ENCODE measurements at regions not wholly inside any gene's neighbourhood (a gene's known extent, or its start where the extent isn't known, plus 50 kb on each side); places are given as distances from the start of the nearest gene placed in this dataset.

GRCh38 chr16:76796978-76797377, 394.0 kb upstream of the MON1B start:
- DNase-seq, result no peak
- peaks cover 10% of the 10 kb centered on the region for H3K9me3 Mint-ChIP-seq
- CTCF ChIA-PET, result no interaction called here
- H3K27ac Mint-ChIP-seq, result no peak overlapping the region
- no peak overlapping the region for H3K4me3 Mint-ChIP-seq
- H3K36me3 Mint-ChIP-seq (ENCODE audit: low read depth), result no peaks in the 10 kb centered on the region
- POLR2A ChIA-PET, result no interaction called here
- no peaks in the 10 kb centered on the region for H3K4me1 Mint-ChIP-seq
- no peaks in the 10 kb centered on the region for H3K27me3 Mint-ChIP-seq

- ChIA-PET CTCF (no interaction called here), POLR2A (no interaction called here)
- Mint-ChIP-seq H3K4me3 (no peak overlapping the region), H3K27ac (no peak overlapping the region), H3K4me1 (no peaks in the 10 kb centered on the region), H3K36me3 (ENCODE audit: low read depth) (no peaks in the 10 kb centered on the region), H3K9me3 (peaks cover 11% of the 10 kb centered on the region), H3K27me3 (no peaks in the 10 kb centered on the region)
- no peak for DNase-seq
These were observed 393.5 kb upstream of the MON1B start for GRCh38 chr16:76797457-76797856.

GRCh38 chr16:76800196-76800595, 390.8 kb upstream of the MON1B start:
- no peak overlapping the region for H3K27ac Mint-ChIP-seq
- ChIA-PET POLR2A (no interaction called here), CTCF (no interaction called here)
- H3K36me3 Mint-ChIP-seq (ENCODE audit: low read depth), result no peaks in the 10 kb centered on the region
- peaks cover 17% of the 10 kb centered on the region for H3K9me3 Mint-ChIP-seq
- DNase-seq, result no peak
- no peaks in the 10 kb centered on the region for H3K27me3 Mint-ChIP-seq
- H3K4me1 Mint-ChIP-seq, result no peaks in the 10 kb centered on the region
- no peak overlapping the region for H3K4me3 Mint-ChIP-seq

GRCh38 chr16:76801357-76801756, 389.6 kb upstream of the MON1B start:
- POLR2A ChIA-PET, result no interaction called here
- H3K9me3 Mint-ChIP-seq, result peaks cover 16% of the 10 kb centered on the region

GRCh38 chr16:76816475-76816874, 374.5 kb upstream of the MON1B start:
- Mint-ChIP-seq H3K36me3 (ENCODE audit: low read depth) (no peaks in the 10 kb centered on the region), H3K4me3 (no peak overlapping the region), H3K4me1 (no peaks in the 10 kb centered on the region), H3K27ac (no peak overlapping the region), H3K27me3 (no peaks in the 10 kb centered on the region), H3K9me3 (peaks cover 5% of the 10 kb centered on the region)
- ChIA-PET CTCF (no interaction called here), POLR2A (no interaction called here)
- DNase-seq, result no peak

More at GRCh38 chr16:76801357-76801756, 389.6 kb upstream of the MON1B start:
- Mint-ChIP-seq H3K4me3 (no peak overlapping the region), H3K27ac (no peak overlapping the region), H3K36me3 (ENCODE audit: low read depth) (no peaks in the 10 kb centered on the region), H3K27me3 (no peaks in the 10 kb centered on the region), H3K4me1 (no peaks in the 10 kb centered on the region)
- DNase-seq, result no peak
- CTCF ChIA-PET, result no interaction called here

GRCh38 chr16:76818606-76819181, 372.3 kb upstream of the MON1B start:
- Mint-ChIP-seq H3K27ac (no peak overlapping the region), H3K27me3 (no peaks in the 10 kb centered on the region), H3K4me3 (no peak overlapping the region), H3K36me3 (ENCODE audit: low read depth) (no peaks in the 10 kb centered on the region), H3K4me1 (no peaks in the 10 kb centered on the region), H3K9me3 (peaks cover 3% of the 10 kb centered on the region)
- DNase-seq, result no peak
- ChIA-PET CTCF (no interaction called here), POLR2A (no interaction called here)

GRCh38 chr16:76819226-76819916, 371.6 kb upstream of the MON1B start:
- Mint-ChIP-seq H3K4me3 (no peak overlapping the region), H3K36me3 (ENCODE audit: low read depth) (no peaks in the 10 kb centered on the region), H3K27me3 (no peaks in the 10 kb centered on the region), H3K4me1 (no peaks in the 10 kb centered on the region), H3K27ac (no peak overlapping the region), H3K9me3 (peaks cover 3% of the 10 kb centered on the region)
- DNase-seq, result no peak
- POLR2A ChIA-PET, result no interaction called here
- CTCF ChIA-PET, result no interaction called here

- H3K9me3 Mint-ChIP-seq, result peaks cover 3% of the 10 kb centered on the region
- H3K4me3 Mint-ChIP-seq, result no peak overlapping the region
- ChIA-PET POLR2A (no interaction called here), CTCF (no interaction called here)
- H3K27ac Mint-ChIP-seq, result no peak overlapping the region
- H3K27me3 Mint-ChIP-seq, result no peaks in the 10 kb centered on the region
- DNase-seq, result no peak
- no peaks in the 10 kb centered on the region for H3K36me3 Mint-ChIP-seq (ENCODE audit: low read depth)
- no peaks in the 10 kb centered on the region for H3K4me1 Mint-ChIP-seq
These were observed 366.8 kb upstream of the MON1B start for GRCh38 chr16:76824221-76824620.

GRCh38 chr16:76824791-76825190, 366.2 kb upstream of the MON1B start:
- Mint-ChIP-seq H3K27me3 (no peaks in the 10 kb centered on the region), H3K9me3 (peaks cover 3% of the 10 kb centered on the region), H3K4me3 (no peak overlapping the region), H3K36me3 (ENCODE audit: low read depth) (no peaks in the 10 kb centered on the region), H3K27ac (no peak overlapping the region), H3K4me1 (no peaks in the 10 kb centered on the region)
- no peak for DNase-seq
- POLR2A ChIA-PET, result no interaction called here
- CTCF ChIA-PET, result no interaction called here

- ChIA-PET CTCF (no interaction called here), POLR2A (no interaction called here)
- H3K27ac Mint-ChIP-seq, result no peak overlapping the region
- no peaks in the 10 kb centered on the region for H3K36me3 Mint-ChIP-seq (ENCODE audit: low read depth)
- no peaks in the 10 kb centered on the region for H3K27me3 Mint-ChIP-seq
- no peak overlapping the region for H3K4me3 Mint-ChIP-seq
- no peaks in the 10 kb centered on the region for H3K4me1 Mint-ChIP-seq
- no peak for DNase-seq
- H3K9me3 Mint-ChIP-seq, result peaks cover 16% of the 10 kb centered on the region
These were observed 355.7 kb upstream of the MON1B start for GRCh38 chr16:76835339-76835738.

- ChIA-PET CTCF (no interaction called here), POLR2A (no interaction called here)
- Mint-ChIP-seq H3K27ac (no peak overlapping the region), H3K36me3 (ENCODE audit: low read depth) (no peaks in the 10 kb centered on the region), H3K27me3 (no peaks in the 10 kb centered on the region), H3K9me3 (peaks cover 15% of the 10 kb centered on the region), H3K4me3 (no peak overlapping the region), H3K4me1 (no peaks in the 10 kb centered on the region)
- DNase-seq, result no peak
These were observed 355.1 kb upstream of the MON1B start for GRCh38 chr16:76835779-76836300.

GRCh38 chr16:76837872-76838271, 353.1 kb upstream of the MON1B start:
- H3K4me1 Mint-ChIP-seq, result no peaks in the 10 kb centered on the region
- CTCF ChIA-PET, result no interaction called here

GRCh38 chr16:76854234-76854633, 336.8 kb upstream of the MON1B start:
- CTCF ChIA-PET, result no interaction called here
- H3K27ac Mint-ChIP-seq, result no peak overlapping the region
- no peaks in the 10 kb centered on the region for H3K27me3 Mint-ChIP-seq
- POLR2A ChIA-PET, result no interaction called here
- no peaks in the 10 kb centered on the region for H3K36me3 Mint-ChIP-seq (ENCODE audit: low read depth)
- H3K4me3 Mint-ChIP-seq, result no peak overlapping the region
- no peaks in the 10 kb centered on the region for H3K4me1 Mint-ChIP-seq
- H3K9me3 Mint-ChIP-seq, result peaks cover 6% of the 10 kb centered on the region
- no peak for DNase-seq

More at GRCh38 chr16:76837872-76838271, 353.1 kb upstream of the MON1B start:
- no peak for DNase-seq
- POLR2A ChIA-PET, result no interaction called here
- peaks cover 12% of the 10 kb centered on the region for H3K9me3 Mint-ChIP-seq
- no peak overlapping the region for H3K27ac Mint-ChIP-seq
- H3K36me3 Mint-ChIP-seq (ENCODE audit: low read depth), result no peaks in the 10 kb centered on the region
- H3K4me3 Mint-ChIP-seq, result no peak overlapping the region
- no peaks in the 10 kb centered on the region for H3K27me3 Mint-ChIP-seq

- Mint-ChIP-seq H3K36me3 (ENCODE audit: low read depth) (no peaks in the 10 kb centered on the region), H3K4me1 (no peaks in the 10 kb centered on the region), H3K4me3 (no peak overlapping the region), H3K27me3 (no peaks in the 10 kb centered on the region), H3K27ac (no peak overlapping the region), H3K9me3 (peaks cover 6% of the 10 kb centered on the region)
- DNase-seq, result no peak
- ChIA-PET CTCF (no interaction called here), POLR2A (no interaction called here)
These were observed 334.9 kb upstream of the MON1B start for GRCh38 chr16:76856112-76856511.
